CD4-positive, alpha-beta T cell treated with Interleukin-15 for 4 hours (primary cell): ENCODE measurements at regions not wholly inside any gene's neighbourhood (a gene's known extent, or its start where the extent isn't known, plus 50 kb on each side); places are given as distances from the start of the nearest gene placed in this dataset.

Source experiments
- DNase-seq: peaks from one replicate; pipeline ENCODE4 v3.0.0-alpha.2; 2020; ENCODE audit warnings: low spot score

- no peak for DNase-seq
Measured at GRCh38 chr10:128930515-128930914, 536.5 kb upstream of the MGMT start.

GRCh38 chr10:128932071-128932820 is 534.8 kb upstream of the MGMT start:
- no peak for DNase-seq

- DNase-seq = no peak
Measured at GRCh38 chr10:128934492-128934891, 532.5 kb upstream of the MGMT start.

- no peak for DNase-seq
Measured at GRCh38 chr10:128936392-128936791, 530.6 kb upstream of the MGMT start.

- no peak for DNase-seq
Measured at GRCh38 chr10:128938558-128938957, 528.5 kb upstream of the MGMT start.

- DNase-seq = no peak
Measured at GRCh38 chr10:128940081-128940480, 527.0 kb upstream of the MGMT start.

- no peak for DNase-seq
Measured at GRCh38 chr10:128943111-128943510, 523.9 kb upstream of the MGMT start.

- no peak for DNase-seq
Measured at GRCh38 chr10:128945398-128945797, 521.6 kb upstream of the MGMT start.

GRCh38 chr10:128950159-128950915 is 516.7 kb upstream of the MGMT start:
- DNase-seq = no peak

GRCh38 chr10:128950916-128951275 is 516.1 kb upstream of the MGMT start:
- no peak for DNase-seq

GRCh38 chr10:128952856-128953255 is 514.2 kb upstream of the MGMT start:
- no peak for DNase-seq

GRCh38 chr10:128956149-128956548 is 510.9 kb upstream of the MGMT start:
- no peak for DNase-seq

GRCh38 chr10:128957221-128957620 is 509.8 kb upstream of the MGMT start:
- no peak for DNase-seq

- DNase-seq = no peak
Measured at GRCh38 chr10:128958834-128959690, 508.0 kb upstream of the MGMT start.

- no peak for DNase-seq
Measured at GRCh38 chr10:128959746-128960145, 507.3 kb upstream of the MGMT start.

GRCh38 chr10:128960517-128960916 is 506.5 kb upstream of the MGMT start:
- DNase-seq = no peak

GRCh38 chr10:128962182-128962581 is 504.9 kb upstream of the MGMT start:
- DNase-seq = no peak

- DNase-seq = no peak
Measured at GRCh38 chr10:128963211-128964099, 503.6 kb upstream of the MGMT start.

GRCh38 chr10:128964100-128964403 is 503.0 kb upstream of the MGMT start:
- no peak for DNase-seq

- DNase-seq = no peak
Measured at GRCh38 chr10:128967980-128968756, 498.9 kb upstream of the MGMT start.

GRCh38 chr10:128969551-128969950 is 497.5 kb upstream of the MGMT start:
- DNase-seq = no peak
